ENCODE measurements at regions not wholly inside any gene's neighbourhood (a gene's known extent, or its start where the extent isn't known, plus 50 kb on each side); places are given as distances from the start of the nearest gene placed in this dataset.

- peaks cover 0 to 4% of the 10 kb centered on the region in 2 donors for H3K4me1 ChIP-seq (ENCODE audit: control insufficient read depth in 1 of 2, insufficient read depth in 2 of 2, low read length in 2 of 2)
- H3K4me3 ChIP-seq (ENCODE audit: low read depth in 1 of 2, low read length in 2 of 2): no peak overlapping the region
- H3K9ac ChIP-seq (ENCODE audit: low read depth in 1 of 2, low read length in 2 of 2): no peak overlapping the region
- no peaks in the 10 kb centered on the region for H3K36me3 ChIP-seq (ENCODE audit: control insufficient read depth in 1 of 2, insufficient read depth in 2 of 2, low read length in 2 of 2)
- H3K27ac ChIP-seq (ENCODE audit: low read depth, low read length): no peak overlapping the region
- H3K9me3 ChIP-seq (ENCODE audit: control insufficient read depth in 1 of 2, low read length in 2 of 2): no peaks in the 10 kb centered on the region
- no peaks in the 10 kb centered on the region for H3K27me3 ChIP-seq (ENCODE audit: control insufficient read depth in 1 of 2, insufficient read depth in 2 of 2, low read length in 2 of 2)
Measured at GRCh38 chr13:79650688-79651087, 169.7 kb downstream of the NDFIP2 start.

- Histone ChIP-seq H3K27me3 (ENCODE audit: control insufficient read depth in 1 of 2, insufficient read depth in 2 of 2, low read length in 2 of 2) (no peaks in the 10 kb centered on the region), H3K4me1 (ENCODE audit: control insufficient read depth in 1 of 2, insufficient read depth in 2 of 2, low read length in 2 of 2) (peaks cover 0 to 4% of the 10 kb centered on the region in 2 donors), H3K9me3 (ENCODE audit: control insufficient read depth in 1 of 2, low read length in 2 of 2) (no peaks in the 10 kb centered on the region), H3K36me3 (ENCODE audit: control insufficient read depth in 1 of 2, insufficient read depth in 2 of 2, low read length in 2 of 2) (no peaks in the 10 kb centered on the region), H3K9ac (ENCODE audit: low read depth in 1 of 2, low read length in 2 of 2) (no peak overlapping the region), H3K27ac (ENCODE audit: low read depth, low read length) (no peak overlapping the region), H3K4me3 (ENCODE audit: low read depth in 1 of 2, low read length in 2 of 2) (no peak overlapping the region)
Measured at GRCh38 chr13:79648191-79648590, 167.2 kb downstream of the NDFIP2 start.

- no peaks in the 10 kb centered on the region for H3K27me3 ChIP-seq (ENCODE audit: control insufficient read depth in 1 of 2, insufficient read depth in 2 of 2, low read length in 2 of 2)
- no peaks in the 10 kb centered on the region for H3K36me3 ChIP-seq (ENCODE audit: control insufficient read depth in 1 of 2, insufficient read depth in 2 of 2, low read length in 2 of 2)
- no peaks in the 10 kb centered on the region for H3K9me3 ChIP-seq (ENCODE audit: control insufficient read depth in 1 of 2, low read length in 2 of 2)
- no peak overlapping the region for H3K4me3 ChIP-seq (ENCODE audit: low read depth in 1 of 2, low read length in 2 of 2)
- H3K4me1 ChIP-seq (ENCODE audit: control insufficient read depth in 1 of 2, insufficient read depth in 2 of 2, low read length in 2 of 2): peaks cover 0 to 4% of the 10 kb centered on the region in 2 donors
- no peak overlapping the region for H3K9ac ChIP-seq (ENCODE audit: low read depth in 1 of 2, low read length in 2 of 2)
- H3K27ac ChIP-seq (ENCODE audit: low read depth, low read length): no peak overlapping the region
Measured at GRCh38 chr13:79647533-79647932, 166.6 kb downstream of the NDFIP2 start.

- no peak overlapping the region for H3K9ac ChIP-seq (ENCODE audit: low read depth in 1 of 2, low read length in 2 of 2)
- H3K27ac ChIP-seq (ENCODE audit: low read depth, low read length): no peak overlapping the region
- no peak overlapping the region for H3K4me3 ChIP-seq (ENCODE audit: low read depth in 1 of 2, low read length in 2 of 2)
- H3K36me3 ChIP-seq (ENCODE audit: control insufficient read depth in 1 of 2, insufficient read depth in 2 of 2, low read length in 2 of 2): no peaks in the 10 kb centered on the region
- H3K4me1 ChIP-seq (ENCODE audit: control insufficient read depth in 1 of 2, insufficient read depth in 2 of 2, low read length in 2 of 2): peaks cover 0 to 4% of the 10 kb centered on the region in 2 donors
- H3K27me3 ChIP-seq (ENCODE audit: control insufficient read depth in 1 of 2, insufficient read depth in 2 of 2, low read length in 2 of 2): no peaks in the 10 kb centered on the region
- H3K9me3 ChIP-seq (ENCODE audit: control insufficient read depth in 1 of 2, low read length in 2 of 2): no peaks in the 10 kb centered on the region
Measured at GRCh38 chr13:79646880-79647279, 165.9 kb downstream of the NDFIP2 start.

- Histone ChIP-seq H3K4me1 (ENCODE audit: control insufficient read depth in 1 of 2, insufficient read depth in 2 of 2, low read length in 2 of 2) (peaks cover 0 to 4% of the 10 kb centered on the region in 2 donors), H3K27ac (ENCODE audit: low read depth, low read length) (no peak overlapping the region), H3K36me3 (ENCODE audit: control insufficient read depth in 1 of 2, insufficient read depth in 2 of 2, low read length in 2 of 2) (no peaks in the 10 kb centered on the region), H3K4me3 (ENCODE audit: low read depth in 1 of 2, low read length in 2 of 2) (no peak overlapping the region), H3K27me3 (ENCODE audit: control insufficient read depth in 1 of 2, insufficient read depth in 2 of 2, low read length in 2 of 2) (no peaks in the 10 kb centered on the region), H3K9ac (ENCODE audit: low read depth in 1 of 2, low read length in 2 of 2) (no peak overlapping the region), H3K9me3 (ENCODE audit: control insufficient read depth in 1 of 2, low read length in 2 of 2) (no peaks in the 10 kb centered on the region)
Measured at GRCh38 chr13:79645569-79645968, 164.6 kb downstream of the NDFIP2 start.

GRCh38 chr13:79642596-79642995 is 161.6 kb downstream of the NDFIP2 start:
- no peaks in the 10 kb centered on the region for H3K27me3 ChIP-seq (ENCODE audit: control insufficient read depth in 1 of 2, insufficient read depth in 2 of 2, low read length in 2 of 2)
- no peaks in the 10 kb centered on the region for H3K9me3 ChIP-seq (ENCODE audit: control insufficient read depth in 1 of 2, low read length in 2 of 2)
- peaks cover 0 to 4% of the 10 kb centered on the region in 2 donors for H3K4me1 ChIP-seq (ENCODE audit: control insufficient read depth in 1 of 2, insufficient read depth in 2 of 2, low read length in 2 of 2)
- H3K27ac ChIP-seq (ENCODE audit: low read depth, low read length): no peak overlapping the region
- H3K4me3 ChIP-seq (ENCODE audit: low read depth in 1 of 2, low read length in 2 of 2): no peak overlapping the region
- H3K36me3 ChIP-seq (ENCODE audit: control insufficient read depth in 1 of 2, insufficient read depth in 2 of 2, low read length in 2 of 2): no peaks in the 10 kb centered on the region
- no peak overlapping the region for H3K9ac ChIP-seq (ENCODE audit: low read depth in 1 of 2, low read length in 2 of 2)

GRCh38 chr13:79637133-79637763 is 156.3 kb downstream of the NDFIP2 start:
- no peak overlapping the region for H3K27ac ChIP-seq (ENCODE audit: low read depth, low read length)
- no peaks in the 10 kb centered on the region for H3K36me3 ChIP-seq (ENCODE audit: control insufficient read depth in 1 of 2, insufficient read depth in 2 of 2, low read length in 2 of 2)
- no peaks in the 10 kb centered on the region for H3K4me1 ChIP-seq (ENCODE audit: control insufficient read depth in 1 of 2, insufficient read depth in 2 of 2, low read length in 2 of 2)
- no peaks in the 10 kb centered on the region for H3K9me3 ChIP-seq (ENCODE audit: control insufficient read depth in 1 of 2, low read length in 2 of 2)
- H3K9ac ChIP-seq (ENCODE audit: low read depth in 1 of 2, low read length in 2 of 2): no peak overlapping the region
- no peak overlapping the region for H3K4me3 ChIP-seq (ENCODE audit: low read depth in 1 of 2, low read length in 2 of 2)
- H3K27me3 ChIP-seq (ENCODE audit: control insufficient read depth in 1 of 2, insufficient read depth in 2 of 2, low read length in 2 of 2): no peaks in the 10 kb centered on the region

- H3K9me3 ChIP-seq (ENCODE audit: control insufficient read depth in 1 of 2, low read length in 2 of 2): no peaks in the 10 kb centered on the region
- H3K36me3 ChIP-seq (ENCODE audit: control insufficient read depth in 1 of 2, insufficient read depth in 2 of 2, low read length in 2 of 2): no peaks in the 10 kb centered on the region
- no peak overlapping the region for H3K27ac ChIP-seq (ENCODE audit: low read depth, low read length)
- no peak overlapping the region for H3K9ac ChIP-seq (ENCODE audit: low read depth in 1 of 2, low read length in 2 of 2)
- no peaks in the 10 kb centered on the region for H3K4me1 ChIP-seq (ENCODE audit: control insufficient read depth in 1 of 2, insufficient read depth in 2 of 2, low read length in 2 of 2)
- H3K27me3 ChIP-seq (ENCODE audit: control insufficient read depth in 1 of 2, insufficient read depth in 2 of 2, low read length in 2 of 2): no peaks in the 10 kb centered on the region
- no peak overlapping the region for H3K4me3 ChIP-seq (ENCODE audit: low read depth in 1 of 2, low read length in 2 of 2)
Measured at GRCh38 chr13:79631051-79631659, 150.2 kb downstream of the NDFIP2 start.

GRCh38 chr13:79628463-79628862 is 147.5 kb downstream of the NDFIP2 start:
- H3K36me3 ChIP-seq (ENCODE audit: control insufficient read depth in 1 of 2, insufficient read depth in 2 of 2, low read length in 2 of 2): no peaks in the 10 kb centered on the region
- H3K27ac ChIP-seq (ENCODE audit: low read depth, low read length): no peak overlapping the region
- H3K9ac ChIP-seq (ENCODE audit: low read depth in 1 of 2, low read length in 2 of 2): no peak overlapping the region
- H3K4me1 ChIP-seq (ENCODE audit: control insufficient read depth in 1 of 2, insufficient read depth in 2 of 2, low read length in 2 of 2): no peaks in the 10 kb centered on the region
- H3K9me3 ChIP-seq (ENCODE audit: control insufficient read depth in 1 of 2, low read length in 2 of 2): no peaks in the 10 kb centered on the region
- H3K4me3 ChIP-seq (ENCODE audit: low read depth in 1 of 2, low read length in 2 of 2): no peak overlapping the region
- H3K27me3 ChIP-seq (ENCODE audit: control insufficient read depth in 1 of 2, insufficient read depth in 2 of 2, low read length in 2 of 2): no peaks in the 10 kb centered on the region

- no peak overlapping the region for H3K9ac ChIP-seq (ENCODE audit: low read depth in 1 of 2, low read length in 2 of 2)
- H3K27ac ChIP-seq (ENCODE audit: low read depth, low read length): no peak overlapping the region
- no peaks in the 10 kb centered on the region for H3K4me1 ChIP-seq (ENCODE audit: control insufficient read depth in 1 of 2, insufficient read depth in 2 of 2, low read length in 2 of 2)
- H3K27me3 ChIP-seq (ENCODE audit: control insufficient read depth in 1 of 2, insufficient read depth in 2 of 2, low read length in 2 of 2): no peaks in the 10 kb centered on the region
- H3K36me3 ChIP-seq (ENCODE audit: control insufficient read depth in 1 of 2, insufficient read depth in 2 of 2, low read length in 2 of 2): no peaks in the 10 kb centered on the region
- H3K4me3 ChIP-seq (ENCODE audit: low read depth in 1 of 2, low read length in 2 of 2): no peak overlapping the region
- no peaks in the 10 kb centered on the region for H3K9me3 ChIP-seq (ENCODE audit: control insufficient read depth in 1 of 2, low read length in 2 of 2)
Measured at GRCh38 chr13:79626924-79627323, 146.0 kb downstream of the NDFIP2 start.
